Kidney capillary endothelial cell (primary cell): ENCODE measurements at regions not wholly inside any gene's neighbourhood (a gene's known extent, or its start where the extent isn't known, plus 50 kb on each side); places are given as distances from the start of the nearest gene placed in this dataset.
"Not testable (repeated sequence)": the region's sequence is repeated elsewhere in the genome, so short reads cannot be mapped to it uniquely, and the experiment has no call there.

Experiments
- DNase-seq: peaks from one replicate; pipeline ENCODE4 v3.0.0-alpha.2; 2018; ENCODE audit warnings: low spot score

- no peak for DNase-seq
Observed at GRCh38 chr14:55899531-55899930, 218.7 kb upstream of the PELI2 start.

GRCh38 chr14:55900749-55901148, 217.5 kb upstream of the PELI2 start:
- DNase-seq, result no peak

DNA sequence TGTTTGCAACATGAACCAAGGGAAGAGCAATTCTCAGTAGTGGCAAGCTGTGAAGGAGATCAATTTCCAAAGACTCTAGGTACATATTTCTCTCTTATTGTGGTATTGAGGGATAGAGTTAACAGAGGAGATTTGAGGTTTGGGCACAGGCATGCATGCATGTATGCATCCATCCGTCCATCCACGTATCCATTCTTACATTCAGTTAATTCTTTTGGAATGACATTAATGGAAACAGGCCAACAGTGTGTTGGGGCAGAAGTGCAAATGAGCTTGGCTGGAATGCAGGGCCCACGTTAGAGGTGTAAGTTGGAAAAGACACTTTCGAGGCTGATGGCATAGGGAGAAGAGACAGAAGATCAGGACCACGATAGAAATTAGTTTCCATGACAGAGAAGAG, 216.9 kb upstream of the PELI2 start:
- no peak for DNase-seq

- DNase-seq, result no peak
Observed at GRCh38 chr14:55902241-55902640, 216.0 kb upstream of the PELI2 start.

GRCh38 chr14:55904086-55904485, 214.1 kb upstream of the PELI2 start:
- no peak for DNase-seq

DNA sequence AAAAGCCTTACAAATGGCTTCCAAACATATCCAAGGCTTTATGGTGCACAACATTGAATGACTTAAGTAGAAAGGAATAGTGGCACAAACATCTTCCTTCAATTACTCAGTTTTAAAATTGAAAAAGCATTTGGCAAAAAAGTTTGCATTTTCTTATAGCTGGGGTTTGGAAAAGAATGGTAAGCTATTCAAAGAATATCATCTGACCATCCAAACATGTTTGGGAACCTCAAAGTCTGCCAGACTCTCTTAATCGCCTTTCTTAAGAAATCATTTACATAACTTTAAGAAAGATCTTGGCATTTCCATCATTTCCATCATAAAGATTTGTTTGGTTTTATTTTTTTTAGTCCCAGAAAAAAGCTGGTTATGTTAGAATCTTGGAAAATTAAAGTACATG, 210.1 kb upstream of the PELI2 start:
- DNase-seq, result no peak

DNA sequence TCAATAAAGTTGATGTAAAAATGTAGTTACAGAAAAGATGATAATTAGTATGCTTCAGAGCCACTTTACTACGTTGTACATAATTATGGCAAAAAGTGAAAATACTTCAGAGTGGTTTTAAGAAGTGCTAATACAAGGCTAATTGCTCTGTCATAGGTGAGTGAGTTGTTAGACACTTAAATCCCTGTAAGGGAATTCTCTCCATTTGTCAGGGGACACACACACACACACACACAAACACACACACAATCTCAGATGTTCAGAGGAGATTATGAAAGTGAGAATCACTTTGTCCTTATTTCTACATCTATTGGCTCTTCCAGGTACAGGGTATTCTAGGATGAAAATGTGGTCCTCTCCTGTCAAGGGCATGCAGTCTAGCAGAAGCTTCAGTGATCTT, 208.3 kb upstream of the PELI2 start:
- no peak for DNase-seq

- no peak for DNase-seq
Observed at GRCh38 chr14:55910601-55911243, 207.5 kb upstream of the PELI2 start.

DNA sequence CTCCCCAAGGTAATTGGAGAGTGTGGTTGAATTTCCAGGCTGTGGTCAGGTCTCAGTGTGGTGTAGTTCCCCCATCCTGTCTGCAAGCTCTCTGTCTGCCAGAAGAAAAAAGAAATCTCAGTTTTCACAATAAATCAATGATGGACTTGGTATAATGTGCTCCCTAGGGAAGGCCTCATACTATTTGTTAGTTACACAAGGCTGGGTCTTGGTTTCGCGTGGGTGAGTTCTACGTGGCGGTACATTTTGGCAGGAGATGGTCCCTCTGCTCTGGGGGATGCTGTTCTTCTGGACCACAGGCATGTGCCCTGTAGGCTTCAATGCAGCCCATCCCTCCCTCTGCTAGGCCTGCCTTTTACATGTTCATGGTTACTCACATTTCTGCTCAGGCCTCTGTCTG, 206.4 kb upstream of the PELI2 start:
- no peak for DNase-seq

DNA sequence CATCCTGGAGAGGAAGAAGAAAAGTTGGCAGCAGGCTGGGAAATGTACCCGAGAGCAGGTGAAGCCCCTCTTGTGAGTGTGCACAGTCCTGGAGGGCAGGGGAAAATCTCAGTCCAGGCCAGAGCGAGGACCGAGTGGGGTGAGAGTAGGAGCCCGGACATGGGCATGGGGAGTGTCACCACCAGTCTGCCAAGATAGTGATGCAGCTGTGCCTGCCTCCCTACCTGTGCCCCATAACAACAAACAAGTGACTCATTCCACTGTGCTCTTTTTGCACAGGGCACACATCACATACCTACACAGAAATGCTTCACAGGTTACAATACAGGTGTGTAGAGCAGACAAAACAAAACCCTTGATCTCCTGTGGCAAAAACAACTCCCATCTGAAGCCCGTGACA, 205.9 kb upstream of the PELI2 start:
- no peak for DNase-seq

DNA sequence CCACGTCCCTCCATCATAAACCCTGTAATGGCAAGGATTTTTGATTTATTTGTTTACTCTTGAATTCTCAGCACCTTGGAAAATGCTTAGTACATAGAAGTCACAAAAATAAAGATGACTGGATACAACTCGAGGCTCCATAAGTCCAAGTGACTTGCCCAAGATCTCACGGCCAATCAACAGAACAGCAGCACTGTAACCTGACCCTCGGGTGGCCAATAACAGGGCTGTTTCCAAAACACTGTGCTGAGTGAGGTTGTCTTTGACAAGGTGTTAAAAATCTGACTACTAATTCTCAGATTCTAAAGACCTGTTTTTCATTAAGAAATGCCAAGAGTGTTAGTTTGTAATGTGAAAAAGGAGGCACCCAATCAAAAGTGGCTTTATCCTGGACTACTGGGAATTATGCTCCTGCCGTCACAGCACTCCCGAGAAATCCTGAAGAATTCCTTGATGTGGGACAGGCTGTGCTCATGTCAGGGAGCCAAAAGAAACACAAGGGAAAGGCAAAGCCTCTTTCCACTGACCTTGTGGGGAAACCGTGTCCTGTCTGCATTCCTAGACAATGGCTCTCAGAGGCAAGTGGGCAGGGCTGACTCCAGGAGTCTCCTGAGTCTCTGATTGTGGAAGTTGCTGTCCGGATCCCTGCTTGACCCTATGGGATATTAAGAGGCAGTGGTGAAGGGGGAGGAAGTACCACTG, 204.7 kb upstream of the PELI2 start:
- no peak for DNase-seq

GRCh38 chr14:55914771-55915170, 203.4 kb upstream of the PELI2 start:
- DNase-seq, result no peak

DNA sequence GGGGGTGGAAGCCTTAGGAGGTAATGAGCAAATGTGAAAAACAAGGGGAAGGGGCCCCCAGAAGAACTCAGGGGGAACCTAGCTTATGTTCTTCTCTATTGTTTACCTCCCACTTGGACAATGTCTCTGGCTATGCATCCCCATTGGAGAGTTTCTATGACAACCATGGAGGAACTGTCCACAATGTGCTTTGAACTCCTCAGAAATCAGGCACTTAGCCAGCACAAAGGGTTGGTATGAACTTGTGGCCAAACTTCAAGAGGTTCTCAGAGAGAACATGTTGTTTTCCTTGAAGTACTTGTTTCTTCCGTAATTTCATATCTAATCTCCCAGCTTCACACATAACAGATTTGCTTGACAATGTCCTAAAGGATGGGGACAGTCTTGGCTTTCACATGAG, 202.8 kb upstream of the PELI2 start:
- no peak for DNase-seq

- DNase-seq, result not testable (repeated sequence)
Observed at GRCh38 chr14:55919800-55920199, 198.4 kb upstream of the PELI2 start.

- no peak for DNase-seq
Observed at GRCh38 chr14:55921511-55921910, 196.7 kb upstream of the PELI2 start.

GRCh38 chr14:55926007-55926406, 192.2 kb upstream of the PELI2 start:
- DNase-seq, result no peak

DNA sequence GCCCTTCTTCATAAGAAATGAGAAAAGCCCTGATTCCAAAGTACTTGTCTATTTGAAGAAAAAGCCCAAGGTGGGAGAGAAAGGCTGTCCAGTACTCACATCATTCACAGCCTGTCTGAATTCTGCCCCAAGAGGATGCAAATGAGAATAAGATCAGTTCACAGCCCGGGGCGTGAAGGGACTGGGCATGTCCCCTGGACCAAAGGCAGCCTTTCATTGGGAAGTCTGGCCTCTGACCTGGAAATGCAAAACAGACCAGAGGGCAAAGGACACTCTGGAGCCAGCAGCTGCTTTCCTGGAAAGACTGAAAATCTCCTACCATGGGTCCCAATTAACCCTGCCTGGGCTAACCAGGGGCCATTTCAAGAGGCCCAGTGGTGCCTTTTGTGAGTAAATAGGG, 191.2 kb upstream of the PELI2 start:
- DNase-seq, result no peak

DNA sequence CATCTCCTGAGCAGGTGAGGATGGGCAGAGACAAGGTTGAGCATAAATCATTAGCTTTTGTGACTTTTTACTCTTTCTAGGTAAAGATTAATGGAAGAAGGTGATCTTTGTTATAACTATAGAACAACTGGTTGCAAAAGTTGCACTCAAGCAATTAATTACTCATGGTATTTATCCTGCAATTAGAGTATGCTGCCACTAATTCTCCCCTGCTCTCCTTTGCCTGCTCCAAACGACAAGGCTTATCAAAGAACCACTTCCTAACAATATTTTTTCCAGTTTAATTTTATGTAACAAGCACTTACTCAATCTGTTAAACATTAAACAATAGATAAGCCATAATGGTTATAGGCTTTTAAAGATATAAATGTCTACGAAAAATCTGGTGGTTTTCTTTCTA, 189.9 kb upstream of the PELI2 start:
- no peak for DNase-seq

GRCh38 chr14:55929136-55929535, 189.1 kb upstream of the PELI2 start:
- DNase-seq, result no peak

DNA sequence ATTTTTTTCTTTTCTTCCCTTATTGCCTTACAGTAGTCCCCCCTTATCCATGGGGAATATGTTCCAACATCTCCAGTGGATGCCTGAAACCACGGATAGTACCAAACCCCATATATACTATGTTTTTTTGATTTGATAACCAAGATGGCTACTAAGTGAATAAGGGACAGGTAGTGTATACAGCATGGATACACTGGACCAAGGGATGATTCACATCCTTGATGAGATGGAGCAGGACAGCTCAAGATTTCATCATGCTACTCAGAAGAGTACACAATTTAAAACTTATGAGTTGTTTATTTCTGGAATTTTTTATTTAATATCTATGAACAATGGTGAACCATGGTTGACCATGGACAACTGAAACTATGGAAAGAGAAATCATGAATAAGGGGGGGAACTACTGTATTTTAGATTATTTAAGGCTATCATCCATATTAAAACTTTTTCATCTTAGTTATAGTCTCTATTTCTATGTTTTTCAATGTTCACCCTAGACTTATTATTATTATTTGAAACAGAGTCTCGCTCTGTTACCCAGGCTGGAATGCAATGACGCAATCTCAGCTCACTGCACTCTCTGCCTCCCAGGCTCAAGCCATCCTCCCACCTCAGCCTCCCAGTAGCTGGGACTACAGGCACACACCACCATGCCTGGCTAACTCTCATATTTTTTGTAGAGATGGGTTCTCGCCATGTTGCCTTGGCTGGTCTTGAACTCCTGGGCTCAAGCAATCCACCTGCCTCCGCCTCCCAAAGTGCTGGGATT, 188.0 kb upstream of the PELI2 start:
- DNase-seq, result no peak

DNA sequence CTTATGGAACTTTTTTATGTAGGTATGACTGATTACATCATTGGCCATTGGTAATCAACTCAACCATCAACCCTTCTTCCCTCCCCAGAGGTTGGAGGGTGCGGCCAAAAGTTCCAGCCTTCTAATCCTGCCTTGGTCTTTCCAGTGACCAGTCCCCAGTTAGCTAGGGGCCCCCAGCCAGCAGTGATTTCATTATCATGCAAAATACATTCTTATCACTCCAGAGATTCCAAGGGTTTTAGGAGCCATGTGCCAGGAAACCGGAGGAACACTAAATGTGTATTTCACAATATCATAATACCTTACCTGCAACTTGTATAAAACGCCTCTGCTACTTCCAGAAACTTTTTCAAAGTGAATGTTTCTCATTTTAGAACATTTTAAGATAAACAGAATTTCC, 181.5 kb upstream of the PELI2 start:
- DNase-seq, result no peak

GRCh38 chr14:55938249-55938791, 179.9 kb upstream of the PELI2 start:
- DNase-seq, result no peak

- no peak for DNase-seq
Observed at GRCh38 chr14:55942076-55942654, 176.0 kb upstream of the PELI2 start.
